ENCODE measurements at regions not wholly inside any gene's neighbourhood (a gene's known extent, or its start where the extent isn't known, plus 50 kb on each side); places are given as distances from the start of the nearest gene placed in this dataset.

DNA sequence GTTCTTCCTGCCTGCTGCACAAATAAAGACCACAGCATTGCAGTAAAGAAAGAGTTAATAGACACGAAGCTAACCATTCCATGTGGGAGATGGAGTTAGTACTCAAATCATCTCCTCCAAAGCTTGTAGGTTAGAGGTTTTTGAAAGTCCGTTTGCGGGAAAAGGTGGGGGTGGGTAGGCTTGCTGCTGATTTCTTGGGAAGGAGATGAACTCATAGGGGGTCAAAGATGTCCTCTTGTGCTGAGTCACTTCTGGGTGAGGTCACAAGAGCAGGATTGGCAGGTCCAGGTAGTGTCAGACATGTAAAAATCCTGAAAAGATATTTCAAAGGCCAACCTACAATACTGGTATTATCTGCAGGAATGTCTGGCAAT is 66.4 kb downstream of the PTHLH start:
- TF ChIP-seq, protein P1, sequence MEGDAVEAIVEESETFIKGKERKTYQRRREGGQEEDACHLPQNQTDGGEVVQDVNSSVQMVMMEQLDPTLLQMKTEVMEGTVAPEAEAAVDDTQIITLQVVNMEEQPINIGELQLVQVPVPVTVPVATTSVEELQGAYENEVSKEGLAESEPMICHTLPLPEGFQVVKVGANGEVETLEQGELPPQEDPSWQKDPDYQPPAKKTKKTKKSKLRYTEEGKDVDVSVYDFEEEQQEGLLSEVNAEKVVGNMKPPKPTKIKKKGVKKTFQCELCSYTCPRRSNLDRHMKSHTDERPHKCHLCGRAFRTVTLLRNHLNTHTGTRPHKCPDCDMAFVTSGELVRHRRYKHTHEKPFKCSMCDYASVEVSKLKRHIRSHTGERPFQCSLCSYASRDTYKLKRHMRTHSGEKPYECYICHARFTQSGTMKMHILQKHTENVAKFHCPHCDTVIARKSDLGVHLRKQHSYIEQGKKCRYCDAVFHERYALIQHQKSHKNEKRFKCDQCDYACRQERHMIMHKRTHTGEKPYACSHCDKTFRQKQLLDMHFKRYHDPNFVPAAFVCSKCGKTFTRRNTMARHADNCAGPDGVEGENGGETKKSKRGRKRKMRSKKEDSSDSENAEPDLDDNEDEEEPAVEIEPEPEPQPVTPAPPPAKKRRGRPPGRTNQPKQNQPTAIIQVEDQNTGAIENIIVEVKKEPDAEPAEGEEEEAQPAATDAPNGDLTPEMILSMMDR (IDR thresholded peaks at IDR 0.05; ENCODE audit: borderline replicate concordance, extremely low read depth, low read length, poor library complexity, severe bottlenecking), result no peak
- TF ChIP-seq EZH2 (IDR thresholded peaks at IDR 0.05; ENCODE audit: borderline replicate concordance, low read depth, low read length, severe bottlenecking), result no peak

Data from DND-41 (cell line).